Neural cell (in vitro differentiated cells): ENCODE measurements at regions not wholly inside any gene's neighbourhood (a gene's known extent, or its start where the extent isn't known, plus 50 kb on each side); places are given as distances from the start of the nearest gene placed in this dataset.

Source experiments
- H2AFZ ChIP-seq: fragments of 200-600, 300-800 bp; sonication (generic), shearing (Covaris generic); 2 replicates; pipeline ENCODE4 v1.6.0; 2014; ENCODE audit warnings: low read depth, mild to moderate bottlenecking, antibody characterized with exemption, low read length, moderate library complexity
- H3F3A ChIP-seq: fragments of 200-600 bp; shearing (Covaris generic); 2 replicates; pipeline ENCODE4 v1.6.1; 2016; ENCODE audit warnings: mild to moderate bottlenecking, moderate library complexity, mixed read lengths, antibody characterized with exemption, low read length; ENCODE audit not compliant: insufficient read depth, poor library complexity, severe bottlenecking
- H3K27ac ChIP-seq: fragments of 200-600, 300-800 bp; sonication (generic), shearing (Covaris generic); 2 replicates; pipeline ENCODE4 v1.5.1; 2014; ENCODE audit warnings: mild to moderate bottlenecking, low read length, moderate library complexity
- H3K27me3 ChIP-seq: fragments of 300-800, 200-600 bp; sonication (generic), shearing (Covaris generic); 2 replicates; pipeline ENCODE4 v1.6.0; 2014; ENCODE audit warnings: mild to moderate bottlenecking, low read depth, low read length, moderate library complexity; ENCODE audit not compliant: insufficient read depth
- H3K36me3 ChIP-seq: fragments of 300-800, 200-600 bp; sonication (generic), shearing (Covaris generic); 2 replicates; pipeline ENCODE4 v1.5.1; 2014; ENCODE audit warnings: mild to moderate bottlenecking, antibody characterized with exemption, low read length, moderate library complexity; ENCODE audit not compliant: insufficient read depth
- H3K4me2 ChIP-seq: fragments of 300-800, 200-600 bp; sonication (generic), shearing (Covaris generic); 2 replicates; pipeline ENCODE4 v1.6.0; 2014; ENCODE audit warnings: mild to moderate bottlenecking, low read length
- H3K4me3 ChIP-seq: fragments of 300-800, 200-600 bp; sonication (generic), shearing (Covaris generic); 2 replicates; pipeline ENCODE4 v1.5.1; 2014; ENCODE audit warnings: mild to moderate bottlenecking, low read length, moderate library complexity
- H3K79me2 ChIP-seq: fragments of 200-600 bp; shearing (Covaris generic); replicated peaks from 2 replicates; pipeline ENCODE4 v1.6.0; 2014; ENCODE audit warnings: mild to moderate bottlenecking, low read length, moderate library complexity; ENCODE audit not compliant: insufficient read depth
- H3K9ac ChIP-seq: fragments of 300-800, 200-600 bp; sonication (generic), shearing (Covaris generic); 2 replicates; pipeline ENCODE4 v1.6.1; 2016; ENCODE audit warnings: mild to moderate bottlenecking, low read length, mixed read lengths
- H3K9me2 ChIP-seq: fragments of 200-600 bp; shearing (Covaris generic); 2 replicates; pipeline ENCODE4 v1.6.1; 2016; ENCODE audit warnings: mild to moderate bottlenecking, low read length, mixed read lengths; ENCODE audit not compliant: insufficient read depth
- H3K9me3 ChIP-seq: fragments of 200-600, 300-800 bp; sonication (generic), shearing (Covaris generic); 2 replicates; pipeline ENCODE4 v1.6.1; 2016; ENCODE audit warnings: mild to moderate bottlenecking, mixed run types, low read length, moderate library complexity, mixed read lengths
- H4K20me1 ChIP-seq: fragments of 200-600 bp; shearing (Covaris generic); 2 replicates; pipeline ENCODE4 v1.6.1; 2016; ENCODE audit warnings: mild to moderate bottlenecking, mixed run types; ENCODE audit not compliant: insufficient read depth
- CTCF ChIP-seq: fragments of 450-650 bp; IDR thresholded peaks from 2 replicates; pipeline ENCODE4 v1.5.1; 2014; ENCODE audit warnings: antibody characterized with exemption, mild to moderate bottlenecking, moderate library complexity; ENCODE audit not compliant: poor library complexity, severe bottlenecking
- EP300 ChIP-seq: fragments of 450-650 bp; conservative IDR thresholded peaks from 2 replicates; pipeline ENCODE4 v1.6.1; 2014; ENCODE audit warnings: antibody characterized with exemption, mild to moderate bottlenecking, moderate library complexity; ENCODE audit not compliant: poor library complexity, severe bottlenecking
- EZH2 ChIP-seq: fragments of 200-600, 300-800 bp; shearing (Covaris generic), sonication (generic); IDR thresholded peaks from 2 replicates; pipeline ENCODE4 v1.6.1; 2014; ENCODE audit warnings: antibody characterized with exemption, low read length, borderline replicate concordance, mild to moderate bottlenecking; ENCODE audit not compliant: insufficient read depth, poor library complexity, severe bottlenecking
- MXI1 ChIP-seq: fragments of 450-650 bp; conservative IDR thresholded peaks from 2 replicates; pipeline ENCODE4 v1.6.1; 2014; ENCODE audit warnings: antibody characterized with exemption, mild to moderate bottlenecking; ENCODE audit not compliant: poor library complexity, severe bottlenecking
- POLR2AphosphoS5 ChIP-seq: IDR thresholded peaks from 2 replicates; pipeline ENCODE4 v1.6.1; 2012
- RAD21 ChIP-seq: fragments of 450-650 bp; conservative IDR thresholded peaks from 2 replicates; pipeline ENCODE4 v1.6.1; 2014; ENCODE audit warnings: antibody characterized with exemption, mild to moderate bottlenecking, moderate library complexity
- REST ChIP-seq: IDR thresholded peaks from 2 replicates; pipeline ENCODE4 v1.6.1; 2012; ENCODE audit warnings: borderline replicate concordance
- SMC3 ChIP-seq: fragments of 450-650 bp; conservative IDR thresholded peaks from 2 replicates; pipeline ENCODE4 v1.6.1; 2014; ENCODE audit warnings: antibody characterized with exemption, mild to moderate bottlenecking, moderate library complexity; ENCODE audit not compliant: poor library complexity
- TAF1 ChIP-seq: IDR thresholded peaks from 2 replicates; pipeline ENCODE4 v1.6.1; 2012; ENCODE audit warnings: low read depth

- H3K9me3 ChIP-seq, result peaks cover 3% of the 10 kb centered on the region
- no peaks in the 10 kb centered on the region for H3K79me2 ChIP-seq
- H3K9me2 ChIP-seq, result no peaks in the 10 kb centered on the region
- H3K9ac ChIP-seq, result no peak overlapping the region
- no peak overlapping the region for H3K4me3 ChIP-seq
- no peaks in the 10 kb centered on the region for H3F3A ChIP-seq
- no peak overlapping the region for H3K4me2 ChIP-seq
- no peaks in the 10 kb centered on the region for H3K36me3 ChIP-seq
- H2AFZ ChIP-seq, result no peak overlapping the region
- H3K27ac ChIP-seq, result no peak overlapping the region
- no peaks in the 10 kb centered on the region for H4K20me1 ChIP-seq
- H3K27me3 ChIP-seq, result no peaks in the 10 kb centered on the region
- no peak for TF ChIP-seq RAD21
Measured at GRCh38 chr4:33411182-33411581, 2691.0 kb downstream of the PCDH7 start.

GRCh38 chr4:33421887-33422286, 2701.7 kb downstream of the PCDH7 start:
- H3K27me3 ChIP-seq, result no peaks in the 10 kb centered on the region
- TF ChIP-seq REST (no peak), RAD21 (no peak), EZH2 (no peak), EP300 (no peak), POLR2AphosphoS5 (no peak), CTCF (no peak), MXI1 (no peak), TAF1 (no peak)

GRCh38 chr4:33422656-33423055, 2702.5 kb downstream of the PCDH7 start:
- H3K27me3 ChIP-seq, result no peaks in the 10 kb centered on the region
- H3K9me3 ChIP-seq, result no peaks in the 10 kb centered on the region
- no peak overlapping the region for H3K4me2 ChIP-seq

More at GRCh38 chr4:33421887-33422286, 2701.7 kb downstream of the PCDH7 start:
- Histone ChIP-seq H3K79me2 (no peaks in the 10 kb centered on the region), H3K9me2 (no peaks in the 10 kb centered on the region), H3K36me3 (no peaks in the 10 kb centered on the region), H3K9ac (no peak overlapping the region), H3K27ac (no peak overlapping the region), H3F3A (no peaks in the 10 kb centered on the region), H3K4me3 (no peak overlapping the region), H4K20me1 (no peaks in the 10 kb centered on the region), H3K9me3 (no peaks in the 10 kb centered on the region), H2AFZ (no peak overlapping the region), H3K4me2 (no peak overlapping the region)

More at GRCh38 chr4:33422656-33423055, 2702.5 kb downstream of the PCDH7 start:
- Histone ChIP-seq H3K79me2 (no peaks in the 10 kb centered on the region), H3F3A (no peaks in the 10 kb centered on the region), H3K9ac (no peak overlapping the region), H3K4me3 (no peak overlapping the region), H3K36me3 (no peaks in the 10 kb centered on the region), H2AFZ (no peak overlapping the region), H4K20me1 (no peaks in the 10 kb centered on the region), H3K9me2 (no peaks in the 10 kb centered on the region), H3K27ac (no peak overlapping the region)
- no peak for TF ChIP-seq SMC3
- TF ChIP-seq REST, result no peak
- TF ChIP-seq RAD21, result no peak
- no peak for TF ChIP-seq TAF1
- no peak for TF ChIP-seq POLR2AphosphoS5
- TF ChIP-seq EP300, result no peak
- TF ChIP-seq MXI1, result no peak
- no peak for TF ChIP-seq EZH2
- no peak for TF ChIP-seq CTCF
